Fibroblast of peridontal ligament (primary cell): ENCODE measurements at regions not wholly inside any gene's neighbourhood (a gene's known extent, or its start where the extent isn't known, plus 50 kb on each side); places are given as distances from the start of the nearest gene placed in this dataset.
"Not testable (repeated sequence)": the region's sequence is repeated elsewhere in the genome, so short reads cannot be mapped to it uniquely, and the experiment has no call there.

Experiments
- DNase-seq: peaks from one replicate; pipeline ENCODE4 v3.0.0-alpha.2; 2010; ENCODE audit errors: extremely low read depth

DNA sequence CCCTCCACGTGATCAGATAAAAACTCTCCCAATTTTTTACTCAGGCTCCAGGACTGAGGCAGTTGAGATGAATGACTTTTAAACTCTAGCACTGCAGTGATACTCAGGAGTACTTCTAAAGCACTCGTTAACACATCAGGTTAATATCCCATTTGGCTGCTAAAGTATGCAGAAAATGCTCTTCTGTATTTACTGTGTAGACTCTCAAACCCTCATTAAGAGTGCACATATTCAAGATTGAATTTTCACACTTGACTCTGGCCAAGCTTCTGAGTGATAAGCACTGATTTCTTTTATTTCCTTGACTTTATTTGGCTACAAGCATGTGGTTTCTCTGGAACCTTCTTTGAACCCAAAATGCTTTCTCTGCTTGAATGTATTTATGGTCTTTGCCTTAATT is 392.3 kb upstream of the NECTIN3 start:
- no peak for DNase-seq

DNA sequence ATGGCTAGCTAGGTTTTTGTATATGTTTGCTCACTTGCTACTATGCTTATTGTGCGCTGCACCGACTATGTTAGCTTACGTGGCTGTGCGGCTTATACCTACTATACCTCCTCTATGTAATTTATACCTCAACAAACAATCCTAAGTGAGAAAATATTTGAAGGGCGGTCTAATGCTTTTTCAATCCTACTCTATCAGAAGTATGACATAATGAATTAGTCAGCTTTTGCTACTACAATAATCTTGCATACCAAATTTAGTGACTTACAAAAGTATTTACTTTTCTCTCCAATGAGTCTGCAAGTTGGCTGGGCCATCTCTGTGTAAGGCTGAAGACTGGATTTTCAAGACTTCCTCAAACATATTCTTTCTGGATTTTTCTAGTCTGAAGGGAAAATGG is 391.2 kb upstream of the NECTIN3 start:
- DNase-seq = peak; percentile 23

DNA sequence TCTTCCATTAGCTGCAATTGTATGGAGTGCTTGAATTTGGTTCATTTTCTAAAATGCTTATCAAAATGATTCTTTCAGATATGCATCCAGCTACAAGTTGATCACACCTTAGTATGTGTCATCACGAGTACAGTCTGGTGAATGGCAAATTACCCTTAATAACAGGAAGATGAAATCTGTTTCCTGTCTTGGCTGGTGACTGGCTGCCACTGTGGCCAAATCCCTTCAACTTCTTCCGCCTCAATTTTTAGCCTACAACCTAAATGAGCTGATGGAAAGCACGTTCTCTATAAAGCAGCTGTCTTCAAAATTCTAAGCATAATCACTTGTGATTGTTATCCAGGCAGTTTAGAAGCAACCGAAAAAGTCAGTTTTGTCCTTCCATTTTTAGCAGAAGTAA is 387.1 kb upstream of the NECTIN3 start:
- no peak for DNase-seq

DNA sequence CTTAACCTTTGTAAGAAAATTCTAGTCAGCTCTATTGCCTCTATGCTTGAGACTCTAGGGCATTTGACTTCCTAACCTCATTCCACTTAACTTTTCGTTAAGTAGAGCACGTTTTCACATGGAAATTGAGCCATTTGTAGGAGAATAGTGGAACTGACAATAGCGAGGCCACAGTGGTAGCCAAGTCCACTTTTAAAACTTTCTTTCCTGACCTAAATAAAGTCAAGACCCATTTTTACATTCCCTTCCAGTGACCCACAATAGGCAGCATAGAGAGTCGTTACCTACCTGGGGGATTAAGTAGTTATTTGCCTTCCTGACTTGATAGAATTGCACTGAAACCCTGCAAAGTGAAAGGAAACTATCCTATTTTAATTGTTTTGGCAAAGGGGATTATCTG is 386.0 kb upstream of the NECTIN3 start:
- no peak for DNase-seq

DNA sequence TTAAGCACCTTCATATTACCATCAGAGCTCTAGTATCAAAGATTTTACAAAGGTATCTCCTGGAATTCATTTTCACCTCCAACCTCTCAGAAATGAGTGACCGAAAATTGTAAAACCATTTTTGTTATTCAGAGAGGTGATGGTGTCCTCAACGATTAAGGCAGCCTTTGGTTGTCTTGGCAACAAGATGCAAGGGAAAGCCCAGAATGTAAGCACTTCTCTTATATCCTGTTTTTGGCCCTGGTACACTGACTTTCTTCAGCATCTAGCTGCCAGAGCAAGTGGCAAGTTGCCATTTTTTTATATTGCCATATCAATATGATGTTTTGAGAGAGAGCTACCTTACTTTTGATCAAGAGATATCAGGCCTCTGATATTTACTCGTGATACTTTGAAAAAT is 384.9 kb upstream of the NECTIN3 start:
- peak; percentile 39 for DNase-seq

DNA sequence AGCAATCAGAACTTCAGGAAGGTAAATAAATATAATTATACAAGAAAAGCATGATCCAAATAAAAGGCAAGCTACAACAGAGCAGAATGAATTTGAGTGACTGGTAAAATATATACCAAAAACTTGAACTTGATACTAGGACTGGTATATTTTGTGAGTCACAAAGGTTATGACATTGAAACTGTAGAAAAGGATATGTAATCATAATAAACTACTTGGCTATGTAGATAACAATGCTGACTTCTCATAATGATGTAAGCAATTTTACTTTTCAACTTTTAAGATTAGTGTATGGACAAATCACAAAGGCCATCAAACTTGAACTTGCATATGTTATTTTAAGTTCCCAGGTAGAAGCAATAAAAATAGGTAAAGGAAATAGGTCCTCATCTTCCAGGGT is 384.5 kb upstream of the NECTIN3 start:
- peak; percentile 51 for DNase-seq

DNA sequence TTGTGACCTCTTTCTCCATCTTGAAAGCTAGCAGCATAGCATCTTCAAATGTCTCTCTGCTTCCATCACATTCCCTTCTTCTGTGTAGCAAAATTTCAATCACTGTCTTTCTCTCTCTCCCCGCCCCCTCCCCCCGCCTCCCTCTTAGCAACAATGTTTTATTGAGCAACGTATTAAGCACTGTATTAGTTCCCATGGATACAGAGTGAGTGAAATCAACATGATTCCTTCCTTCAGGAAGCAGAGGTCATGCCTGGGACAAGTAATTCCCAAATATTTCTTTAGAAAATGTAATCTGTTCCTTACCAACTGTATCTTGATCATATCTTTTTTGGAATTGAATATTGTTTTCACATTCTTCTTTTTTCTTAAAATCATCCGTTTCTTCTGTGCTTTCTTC is 373.7 kb upstream of the NECTIN3 start:
- DNase-seq = peak; percentile 45

DNA sequence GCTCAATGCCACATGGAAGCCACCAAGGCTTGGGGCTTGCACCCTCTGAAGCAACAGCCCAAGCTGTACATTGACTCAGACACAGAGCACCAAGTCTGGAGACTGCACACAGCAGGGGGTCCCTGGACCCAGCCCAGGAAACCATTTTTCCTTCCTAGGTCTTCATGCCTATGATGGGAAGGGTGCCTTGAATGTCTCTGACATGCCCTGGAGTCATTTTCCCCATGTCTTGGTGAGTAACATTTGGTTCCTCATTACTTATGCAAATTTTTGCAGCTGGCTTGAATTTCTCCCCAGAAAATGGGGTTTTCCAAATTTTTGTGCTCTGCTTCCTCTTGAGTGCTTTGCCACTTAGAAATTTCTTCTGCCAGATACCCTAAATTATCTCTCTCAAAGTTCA is 367.3 kb upstream of the NECTIN3 start:
- not testable (repeated sequence) for DNase-seq

DNA sequence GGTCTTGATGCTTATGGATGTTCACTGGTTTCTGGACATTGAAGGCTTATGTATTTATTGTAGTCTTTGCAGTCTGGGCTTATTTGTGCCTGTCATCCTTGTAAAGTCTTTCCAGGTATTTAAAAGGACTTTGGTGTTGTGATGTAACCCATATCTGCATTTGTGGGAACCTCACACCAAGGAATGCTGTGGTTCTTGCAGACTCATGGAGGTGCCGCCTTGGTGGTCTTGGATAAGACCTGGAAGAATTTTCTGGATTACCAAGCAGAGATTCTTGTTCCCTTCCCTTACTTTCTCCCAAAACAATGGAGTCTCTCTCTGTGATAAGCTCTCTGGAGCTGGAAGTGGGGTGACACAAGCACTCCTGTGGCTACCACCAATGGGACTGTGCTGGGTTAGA is 363.5 kb upstream of the NECTIN3 start:
- no peak for DNase-seq

DNA sequence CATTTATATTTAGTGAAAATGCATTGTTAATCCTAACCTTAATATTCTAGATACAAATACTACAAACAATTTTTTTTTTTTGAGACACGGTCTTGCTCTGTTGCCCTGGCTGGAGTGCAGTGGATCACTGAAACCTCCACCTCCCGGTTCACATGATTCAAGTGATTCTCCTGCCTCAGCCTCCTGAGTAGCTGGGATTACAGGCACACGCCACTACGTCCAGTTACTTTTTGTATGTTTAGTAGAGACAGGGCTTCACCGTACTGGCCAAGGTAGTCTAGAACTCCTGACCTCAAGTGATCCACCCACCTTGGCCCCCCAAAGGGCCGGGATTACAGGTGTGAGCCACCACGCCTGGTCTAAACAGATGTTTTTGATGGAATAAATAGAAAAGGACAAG is 361.5 kb upstream of the NECTIN3 start:
- no peak for DNase-seq

DNA sequence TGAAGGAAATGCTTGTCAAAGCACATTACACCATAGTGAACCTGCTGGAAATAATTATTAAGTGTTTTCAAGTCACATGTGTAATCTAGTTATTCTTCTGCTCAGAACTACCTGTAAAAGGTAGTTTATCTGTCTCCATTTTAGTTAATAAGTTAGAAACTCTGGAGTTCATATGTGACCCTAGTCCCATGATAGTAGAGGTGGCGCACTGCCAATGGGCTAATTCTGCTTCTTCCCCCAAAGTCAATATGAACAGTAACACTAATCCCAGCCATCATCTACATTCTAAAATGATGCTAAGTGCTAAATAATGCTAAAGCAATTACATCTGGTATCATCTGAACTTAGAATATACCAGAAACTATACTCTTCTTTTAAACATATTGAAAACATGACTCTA is 361.0 kb upstream of the NECTIN3 start:
- no peak for DNase-seq

DNA sequence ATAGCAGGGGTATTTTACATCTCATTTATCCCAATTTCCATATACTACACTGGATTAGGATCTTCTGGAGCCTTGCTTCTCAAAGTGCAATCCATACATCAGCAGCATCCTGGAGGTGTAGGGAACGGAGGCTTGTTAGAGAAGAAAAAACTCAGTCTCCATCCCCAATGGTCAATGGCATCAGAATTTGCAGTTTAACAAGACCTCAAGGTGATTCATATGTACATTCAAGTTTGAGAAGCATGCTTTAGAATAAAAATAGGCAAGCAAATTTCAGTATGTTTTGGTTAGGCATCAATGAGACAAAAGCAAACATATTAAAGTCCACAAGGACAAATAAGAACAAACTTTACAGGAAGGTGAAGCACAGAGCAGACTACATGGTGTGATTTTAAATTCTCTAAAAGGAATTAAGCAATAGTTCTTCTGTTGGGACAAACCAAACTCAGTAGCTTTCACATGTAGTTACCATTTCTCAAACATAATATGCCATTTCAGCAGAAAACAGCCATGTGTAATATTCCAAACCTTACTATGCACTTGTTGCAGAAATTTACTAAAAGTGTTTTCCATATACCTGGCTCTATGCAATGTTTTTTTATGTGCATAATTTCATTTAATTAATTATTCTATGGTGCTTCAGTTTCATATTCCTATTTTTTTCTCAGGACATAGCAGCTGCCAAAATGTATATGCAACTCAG is 360.3 kb upstream of the NECTIN3 start:
- no peak for DNase-seq

DNA sequence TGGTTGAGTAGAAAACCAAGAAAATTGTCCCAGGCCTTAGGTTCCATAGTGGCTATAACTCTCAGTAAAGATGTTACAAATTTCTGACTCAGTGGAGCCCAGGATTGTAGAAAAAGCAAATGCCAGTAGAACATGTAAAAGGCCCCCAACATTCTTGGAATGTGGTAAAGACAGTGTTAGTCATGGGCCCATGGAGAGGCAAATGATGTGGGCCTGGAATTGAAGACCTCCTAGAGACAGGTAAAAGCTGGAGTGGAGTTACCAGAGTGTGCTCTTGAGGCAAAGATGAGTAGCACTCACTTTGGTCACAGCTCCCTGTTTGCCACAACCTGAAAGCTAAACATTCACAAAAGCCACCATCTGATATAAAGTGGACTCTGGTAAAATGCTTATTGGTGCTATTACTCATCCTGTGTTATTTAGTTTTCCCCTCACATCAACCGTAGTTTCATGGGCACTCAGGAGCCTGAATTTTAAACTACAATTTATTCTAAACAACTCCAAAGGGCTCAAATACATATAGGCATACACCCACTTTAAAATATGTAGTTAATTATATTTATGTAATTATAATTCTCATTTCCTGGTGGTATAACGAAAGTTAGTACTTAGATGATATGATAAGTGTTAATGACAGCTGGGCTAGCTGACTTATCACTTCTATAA is 359.6 kb upstream of the NECTIN3 start:
- DNase-seq = no peak

DNA sequence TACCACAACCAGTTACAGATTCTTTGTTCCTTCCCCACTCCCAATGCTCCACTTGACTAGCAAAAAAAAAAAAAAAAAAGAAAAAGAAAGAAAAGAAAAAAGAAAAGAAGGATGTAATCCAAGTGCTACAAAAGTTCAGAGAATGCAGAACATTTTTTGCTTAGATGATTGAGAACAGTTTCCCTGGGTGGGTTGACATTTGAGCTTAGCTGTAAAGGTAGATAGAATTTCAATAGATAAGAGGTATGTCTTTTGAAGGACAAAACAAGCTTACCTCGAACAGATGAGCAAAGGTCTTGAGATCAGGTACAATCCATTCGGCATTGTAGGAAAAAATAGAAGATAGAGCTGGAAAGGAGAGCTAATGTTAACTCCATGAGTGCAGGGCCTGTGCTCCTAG is 344.6 kb upstream of the NECTIN3 start:
- DNase-seq = no peak

DNA sequence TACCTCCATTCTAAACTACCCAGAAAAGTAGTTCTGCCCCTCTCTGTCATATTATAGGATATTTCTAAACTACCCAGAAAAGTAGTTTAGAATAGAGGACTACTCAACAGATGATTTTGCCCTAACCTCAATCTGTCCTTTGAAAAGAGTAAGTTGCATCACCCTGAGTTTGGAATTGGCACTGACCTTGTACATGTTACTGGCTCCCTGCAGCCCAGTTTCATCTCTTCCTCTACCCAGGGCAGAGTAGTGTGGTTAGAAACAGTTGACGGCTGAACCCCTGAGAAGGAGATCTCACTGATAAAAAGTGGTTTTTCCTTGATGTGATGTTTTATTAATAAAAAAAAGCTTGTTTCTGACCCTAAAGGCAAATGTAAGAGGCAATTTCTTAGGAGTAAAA is 340.5 kb upstream of the NECTIN3 start:
- DNase-seq = peak; percentile 54

DNA sequence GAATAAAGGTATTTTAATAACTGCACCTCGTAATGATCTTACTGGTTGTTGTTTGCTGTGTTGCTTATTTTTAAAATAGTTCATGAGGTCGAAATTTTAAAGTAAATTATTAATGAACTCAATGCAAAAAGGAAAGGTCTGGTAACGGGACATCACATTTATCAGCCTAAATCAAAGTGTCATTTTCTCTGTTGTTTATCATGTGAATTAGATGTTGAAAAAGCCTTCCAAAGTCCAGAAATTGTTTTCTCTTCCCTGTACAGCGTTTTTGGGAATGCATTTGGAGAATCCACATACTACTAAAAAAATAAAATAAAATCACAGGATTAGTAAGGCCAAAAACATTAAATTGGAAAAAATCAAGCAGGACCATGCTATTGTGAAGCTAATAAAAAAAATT is 339.2 kb upstream of the NECTIN3 start:
- no peak for DNase-seq

DNA sequence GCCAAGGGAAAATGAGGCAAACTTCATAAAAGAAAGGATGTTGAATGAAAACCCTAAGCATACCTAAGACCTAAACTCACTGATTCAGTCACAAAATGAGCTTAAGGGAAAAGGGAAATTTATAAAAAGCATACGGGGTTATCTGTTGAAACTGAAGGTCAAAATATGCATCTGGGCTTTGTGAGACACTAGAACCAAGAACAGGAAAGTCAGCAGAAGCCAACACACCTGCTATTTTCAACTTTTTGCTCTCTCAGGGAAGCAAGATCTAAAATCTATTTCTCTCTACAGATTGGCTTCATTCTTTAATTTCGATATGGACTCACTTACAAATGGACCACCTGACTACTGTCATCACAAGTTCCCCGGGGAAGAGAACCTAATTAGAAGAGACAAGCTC is 338.6 kb upstream of the NECTIN3 start:
- DNase-seq = no peak

DNA sequence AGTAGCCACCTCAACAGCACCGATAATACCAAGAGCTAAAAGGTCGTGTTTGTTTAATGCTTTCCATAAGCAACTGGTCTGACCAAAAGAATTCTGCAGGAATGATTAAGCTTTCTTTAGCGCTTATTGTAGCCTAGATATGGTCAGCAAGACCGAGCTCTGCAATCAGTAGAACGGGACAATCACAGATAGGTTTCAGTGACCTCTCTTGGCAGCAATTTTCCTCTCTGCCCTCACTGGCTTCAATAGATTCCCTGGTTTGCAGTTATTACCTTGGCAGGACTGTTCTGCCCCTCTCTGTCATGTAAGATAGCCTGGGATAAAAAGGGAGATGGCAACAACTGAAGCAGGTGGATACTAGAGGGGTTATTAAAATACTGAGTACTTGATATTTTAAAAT is 337.1 kb upstream of the NECTIN3 start:
- no peak for DNase-seq

DNA sequence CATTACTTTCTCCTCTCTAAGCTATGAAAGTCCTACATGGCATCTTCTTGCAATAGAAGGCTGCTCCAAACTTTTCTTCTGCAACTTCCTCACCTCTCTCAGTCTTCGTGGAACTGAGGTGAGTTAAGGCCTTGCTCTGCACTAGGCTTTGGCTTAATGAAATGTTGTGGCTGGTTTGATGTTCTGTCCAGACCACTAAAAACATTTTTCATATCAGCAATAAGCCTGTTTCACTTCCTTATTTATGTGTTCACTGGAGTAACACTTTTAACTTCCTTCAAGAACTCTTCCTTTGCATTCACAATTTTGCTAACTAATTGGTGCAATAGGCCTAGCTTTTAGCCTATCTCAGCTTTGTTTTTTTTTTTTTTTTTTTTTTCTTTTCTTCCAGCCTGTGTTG is 335.3 kb upstream of the NECTIN3 start:
- no peak for DNase-seq

DNA sequence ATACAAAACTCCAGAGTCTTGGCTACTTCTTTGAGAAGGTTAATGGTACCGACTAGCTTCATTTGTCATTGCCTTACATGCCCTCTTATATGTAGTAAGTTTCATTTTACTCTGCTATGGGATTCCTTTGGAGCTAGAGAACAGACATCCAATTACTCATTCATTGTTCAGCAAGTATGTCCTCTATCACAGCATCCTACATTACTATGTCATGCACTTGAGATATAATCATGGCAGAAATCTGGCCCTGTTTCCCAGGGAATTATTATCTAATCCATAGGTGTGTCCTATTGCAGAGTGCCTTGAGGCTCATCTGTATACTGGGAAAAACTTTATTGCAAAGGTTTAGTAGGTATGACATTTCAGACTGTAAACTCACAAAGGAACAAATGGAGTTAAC is 333.1 kb upstream of the NECTIN3 start:
- peak; percentile 15 for DNase-seq

DNA sequence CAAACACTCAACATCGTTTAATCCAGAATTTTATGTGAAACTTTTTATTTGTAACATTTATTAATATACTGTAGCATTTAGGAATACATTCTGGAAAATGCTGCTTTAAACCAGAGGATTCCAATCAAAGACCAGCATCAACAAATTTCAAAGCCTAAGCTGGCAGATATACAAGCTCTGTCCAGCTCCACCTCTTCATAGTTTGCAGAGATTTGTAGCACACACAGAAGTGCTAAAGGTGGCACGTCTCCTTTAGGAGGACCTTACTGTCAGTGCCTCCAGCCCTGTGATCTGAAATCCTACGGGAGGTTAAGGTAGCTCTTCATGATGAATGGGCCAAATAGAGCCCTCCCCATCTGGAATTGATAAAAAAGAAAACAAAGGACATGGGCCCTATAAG is 329.7 kb upstream of the NECTIN3 start:
- DNase-seq = no peak

DNA sequence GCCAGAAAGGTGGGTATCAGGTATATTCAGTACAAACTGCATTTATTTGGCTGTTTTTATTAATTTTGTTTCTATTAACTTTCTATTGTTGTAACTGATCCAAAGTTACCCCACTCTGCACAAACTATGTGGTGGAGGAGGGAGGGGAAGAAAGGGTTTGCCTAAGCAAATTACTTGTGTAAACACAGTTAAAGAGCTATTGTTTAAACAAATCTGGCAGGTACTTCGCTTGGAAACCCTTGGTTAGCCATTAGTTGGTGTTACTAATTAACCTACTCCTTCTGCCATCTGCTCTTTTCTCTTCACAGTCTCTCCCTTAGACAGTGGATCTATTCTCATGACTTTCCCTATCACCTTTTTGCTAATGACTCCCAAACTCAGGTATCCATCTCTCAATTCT is 328.4 kb upstream of the NECTIN3 start:
- DNase-seq = no peak

DNA sequence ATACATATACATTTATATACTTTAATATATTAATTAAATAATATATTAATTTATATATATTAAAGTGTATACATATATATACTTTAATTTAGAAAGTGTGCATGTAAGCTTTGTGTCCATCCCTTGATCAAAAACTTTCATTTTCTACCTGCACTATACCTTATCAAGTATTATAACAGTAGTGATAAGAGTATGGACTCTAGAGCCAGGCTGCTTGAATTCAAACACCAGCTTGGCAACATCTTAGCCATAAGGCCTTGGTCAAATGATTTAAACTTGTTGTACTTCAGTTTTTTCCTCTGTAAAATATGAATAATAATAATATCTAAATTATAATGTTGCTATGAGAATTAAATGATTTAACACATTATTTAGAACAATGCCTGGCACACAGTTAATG is 327.6 kb upstream of the NECTIN3 start:
- DNase-seq = no peak

DNA sequence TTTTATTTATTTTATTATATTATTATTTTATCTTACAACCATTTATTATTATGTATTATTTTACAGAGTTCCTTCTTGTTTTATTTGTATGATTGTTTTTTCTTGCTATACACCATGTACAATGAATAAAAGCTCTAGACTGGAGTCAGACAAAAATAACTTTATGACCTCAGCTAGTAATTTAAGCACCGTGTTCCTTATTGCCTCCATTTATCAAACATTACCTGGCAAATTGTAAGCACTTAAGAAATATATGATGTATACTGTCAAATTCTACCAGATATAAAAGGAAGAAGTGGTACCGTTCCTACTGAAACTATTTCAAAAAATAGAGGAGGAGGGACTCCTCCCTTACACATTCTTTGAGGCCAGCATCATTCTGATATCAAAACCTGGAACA is 326.9 kb upstream of the NECTIN3 start:
- no peak for DNase-seq
